Ecto neural progenitor cell (in vitro differentiated cells): ENCODE measurements at regions not wholly inside any gene's neighbourhood (a gene's known extent, or its start where the extent isn't known, plus 50 kb on each side); places are given as distances from the start of the nearest gene placed in this dataset.
"Not testable (repeated sequence)": the region's sequence is repeated elsewhere in the genome, so short reads cannot be mapped to it uniquely, and the experiment has no call there.

Experiments used
- DNase-seq: peaks from one replicate; pipeline ENCODE4 v3.0.0-alpha.2; 2018; ENCODE audit warnings: low spot score

DNA sequence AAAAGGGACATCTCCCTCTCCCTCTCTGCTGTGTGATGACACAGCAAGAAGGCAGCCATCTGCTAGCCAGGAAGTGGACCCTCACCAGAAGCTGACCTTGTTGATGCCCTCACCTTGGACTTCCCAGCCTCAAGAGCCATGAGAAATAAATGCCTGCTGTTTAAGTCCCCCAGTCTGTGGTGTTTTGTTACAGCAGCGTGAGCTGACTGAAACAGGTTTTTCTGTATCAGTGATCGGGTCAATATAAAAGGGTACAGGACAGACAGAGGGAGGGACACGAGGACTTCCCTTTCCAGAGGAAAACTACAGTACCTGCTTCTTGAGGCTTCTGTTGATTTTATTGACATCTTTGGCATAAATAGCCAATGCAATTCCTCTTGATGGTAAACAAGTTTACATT is 510.3 kb upstream of the CHAC2 start:
- no peak for DNase-seq

DNA sequence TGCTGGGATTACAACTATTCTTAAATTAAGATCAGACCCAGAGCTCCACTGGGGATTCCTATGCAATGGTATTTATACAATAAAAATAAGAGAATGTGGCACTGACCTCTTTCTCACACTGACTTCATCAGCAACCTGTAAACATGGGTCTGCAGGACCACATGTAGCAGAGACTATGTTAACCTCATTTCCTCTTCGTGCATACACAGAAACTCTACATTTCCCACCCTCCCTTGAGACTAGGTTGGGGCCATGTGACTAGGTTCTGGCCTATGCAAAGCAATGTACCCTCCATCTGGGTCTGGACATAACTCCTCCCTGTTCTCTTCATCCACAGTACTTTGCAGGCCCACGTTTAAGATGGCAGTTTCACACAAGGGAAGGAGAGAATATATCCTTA is 514.4 kb upstream of the CHAC2 start:
- no peak for DNase-seq

DNA sequence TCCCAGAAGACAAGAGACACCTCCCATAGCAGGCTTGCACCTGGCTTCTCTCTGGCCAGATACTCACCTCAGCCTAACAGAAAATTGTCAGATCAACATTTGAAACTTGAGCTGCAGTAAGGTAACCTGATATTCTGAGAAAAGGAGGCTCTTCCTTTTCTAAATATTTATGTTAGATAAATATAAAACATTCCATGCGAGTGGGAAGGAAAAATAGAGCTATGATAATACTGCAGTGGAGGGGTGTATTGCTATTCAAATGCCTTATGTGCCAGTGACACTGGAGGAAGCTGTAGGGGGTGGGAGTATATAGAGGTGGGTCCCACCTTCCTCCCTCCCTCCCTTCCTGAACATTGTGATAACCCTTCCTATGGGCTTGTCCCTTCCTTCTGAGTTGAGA is 515.5 kb upstream of the CHAC2 start:
- DNase-seq: no peak

DNA sequence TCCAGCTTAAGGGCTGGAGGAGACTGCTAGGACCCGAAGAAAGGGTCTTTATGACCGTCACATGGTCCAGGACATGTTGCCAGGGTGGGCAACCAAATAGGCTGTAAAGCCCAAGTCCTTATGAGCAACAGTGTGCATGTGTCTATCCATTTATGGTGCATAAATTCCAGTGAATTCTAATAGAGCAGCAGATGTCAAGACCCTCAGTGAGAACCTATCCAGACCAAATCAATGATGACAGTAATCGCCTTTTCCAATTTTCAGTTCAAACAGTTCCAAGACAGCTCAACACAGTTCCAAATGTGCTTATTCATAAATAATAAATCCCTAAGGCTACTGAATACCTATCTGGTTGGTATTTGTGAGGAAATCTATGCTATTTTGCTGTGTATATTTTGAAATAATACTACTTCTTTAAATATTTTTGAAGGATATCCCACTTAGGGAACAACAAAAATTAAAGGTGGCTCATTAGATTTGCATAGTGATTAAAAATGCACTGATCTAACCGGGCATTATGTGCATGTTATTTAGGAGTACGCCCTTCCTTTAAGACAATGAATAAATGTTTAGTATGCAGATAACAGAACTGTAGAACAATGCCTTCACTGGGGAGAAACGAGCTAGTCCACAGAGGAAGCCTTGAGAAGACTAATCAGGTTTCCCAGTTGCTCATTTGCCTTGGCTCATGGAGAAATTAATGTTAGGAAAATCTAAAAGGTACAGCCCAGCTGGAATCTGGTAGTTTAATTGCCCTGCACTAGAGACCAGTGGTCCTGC is 519.5 kb upstream of the CHAC2 start:
- DNase-seq: no peak

DNA sequence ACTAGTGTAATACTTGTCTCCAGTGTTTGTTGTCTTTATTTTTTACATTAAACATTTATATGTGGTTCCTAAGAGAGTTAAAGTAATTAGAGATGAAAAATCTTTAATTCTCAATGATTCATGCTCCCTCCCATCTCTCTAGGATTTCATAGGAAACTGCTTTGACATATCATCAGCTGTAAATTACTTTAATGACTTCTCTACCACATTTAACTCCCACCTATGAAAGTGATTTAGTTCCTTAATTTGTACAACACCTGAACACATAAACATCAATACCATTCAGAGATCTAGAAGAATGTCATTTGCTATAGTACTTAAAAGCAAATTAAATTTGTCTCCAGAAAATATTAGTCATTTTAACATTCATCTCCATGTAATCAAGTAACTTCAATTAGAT is 524.2 kb upstream of the CHAC2 start:
- no peak for DNase-seq

DNA sequence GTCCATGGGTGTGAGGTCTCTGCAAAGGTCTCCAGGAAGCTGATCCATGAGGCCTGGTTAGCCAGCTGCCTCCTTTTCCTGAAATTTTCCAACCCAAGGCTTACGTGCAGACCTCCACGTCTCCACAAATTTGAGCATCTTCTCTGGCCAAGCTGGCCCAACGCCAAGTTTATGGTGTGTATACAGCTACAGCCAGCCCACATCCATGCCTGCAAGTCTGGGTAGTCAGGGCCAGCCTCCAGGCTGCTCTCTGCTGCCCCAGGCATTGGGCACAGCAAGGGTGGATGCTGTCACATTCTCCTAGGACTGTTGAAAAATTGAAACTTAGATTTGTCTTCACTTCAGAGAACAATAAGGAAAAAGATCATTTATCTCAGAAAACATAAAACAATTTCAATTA is 525.5 kb upstream of the CHAC2 start:
- no peak for DNase-seq

DNA sequence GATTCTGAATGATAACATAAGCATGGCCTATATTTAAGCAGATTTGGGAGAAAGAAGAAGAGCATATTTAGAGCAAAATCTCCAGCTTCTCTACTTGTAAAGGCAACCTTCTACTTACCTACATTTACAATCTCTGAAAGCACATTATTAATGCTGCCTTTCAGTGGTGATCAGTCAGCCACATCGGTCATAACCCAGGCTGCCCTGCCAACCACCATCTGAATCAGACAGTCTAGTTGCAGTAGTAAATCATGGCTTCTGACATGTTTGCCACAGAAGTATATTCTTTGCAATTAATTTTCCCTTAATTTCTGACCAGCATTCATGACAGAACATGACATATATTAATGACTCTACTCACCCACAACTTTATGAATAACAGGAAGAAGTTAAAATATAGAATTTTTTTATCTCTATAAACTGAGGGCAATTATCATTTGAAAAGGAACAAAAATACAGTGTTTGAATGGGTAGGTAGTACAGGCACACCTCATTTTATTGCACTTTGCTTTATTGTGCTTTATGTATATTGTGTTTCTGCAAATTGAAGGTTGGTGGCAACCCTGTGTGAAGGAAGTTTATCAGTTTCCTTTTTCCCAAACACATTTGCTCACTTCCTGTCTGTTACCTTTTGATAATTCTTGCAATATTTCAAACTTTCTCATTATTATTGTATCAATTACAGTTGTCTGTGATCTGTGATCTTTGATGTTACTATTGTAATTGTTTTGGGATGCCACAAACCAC is 531.6 kb upstream of the CHAC2 start:
- no peak for DNase-seq

DNA sequence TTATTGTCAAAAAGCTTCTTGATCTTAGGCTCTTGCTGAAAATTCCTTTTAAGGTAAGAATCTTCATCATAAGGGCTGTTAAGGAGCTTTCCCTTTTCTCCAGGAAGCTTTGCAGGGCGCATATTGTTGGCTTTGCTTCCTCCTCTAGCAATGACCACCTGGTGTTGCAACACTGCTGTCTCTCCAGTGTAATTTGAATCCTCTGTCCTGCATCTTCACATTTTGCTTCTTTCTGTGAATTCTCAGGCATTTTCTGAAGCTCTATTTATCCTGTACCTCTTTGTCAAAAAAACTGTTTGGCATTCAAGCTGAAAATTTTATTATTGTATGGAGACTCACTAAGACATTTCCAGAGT is 533.1 kb upstream of the CHAC2 start:
- DNase-seq: no peak

DNA sequence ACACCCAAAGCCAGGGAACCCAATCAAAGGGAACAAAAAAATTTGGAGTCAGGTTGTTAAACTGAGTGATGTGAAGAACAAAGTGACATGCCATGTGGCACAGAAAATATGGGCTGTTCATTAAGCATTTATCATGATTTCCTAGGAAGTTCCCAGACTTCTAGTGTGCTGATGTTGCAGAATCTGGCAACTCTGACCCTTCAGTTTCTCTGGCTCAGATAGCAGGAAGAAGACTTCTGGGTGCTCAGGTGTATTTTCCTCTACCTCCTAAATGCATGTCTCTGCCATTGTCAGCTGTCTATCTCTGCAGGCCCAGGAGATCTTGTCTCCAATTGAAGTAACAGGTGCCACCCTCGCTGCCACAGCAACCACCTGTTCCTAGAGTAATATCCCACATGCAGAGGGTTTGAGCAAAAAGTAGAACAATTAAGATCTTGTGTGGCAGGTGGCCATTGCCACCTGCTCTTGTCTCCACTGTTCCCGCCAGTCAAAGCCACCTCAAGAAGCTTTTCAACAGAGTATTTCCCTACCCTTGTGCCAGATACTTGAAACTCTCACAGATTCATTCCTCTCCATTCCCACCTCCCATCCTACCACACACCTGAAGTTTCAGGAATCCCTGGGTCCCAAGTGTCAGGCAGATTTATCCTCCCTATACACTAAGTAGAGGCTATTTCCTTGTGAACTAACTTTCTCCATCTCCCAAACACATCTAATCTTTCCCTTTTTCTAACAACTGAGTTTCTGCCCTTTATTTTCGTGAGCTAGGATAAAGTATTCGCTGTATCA is 533.7 kb upstream of the CHAC2 start:
- no peak for DNase-seq

DNA sequence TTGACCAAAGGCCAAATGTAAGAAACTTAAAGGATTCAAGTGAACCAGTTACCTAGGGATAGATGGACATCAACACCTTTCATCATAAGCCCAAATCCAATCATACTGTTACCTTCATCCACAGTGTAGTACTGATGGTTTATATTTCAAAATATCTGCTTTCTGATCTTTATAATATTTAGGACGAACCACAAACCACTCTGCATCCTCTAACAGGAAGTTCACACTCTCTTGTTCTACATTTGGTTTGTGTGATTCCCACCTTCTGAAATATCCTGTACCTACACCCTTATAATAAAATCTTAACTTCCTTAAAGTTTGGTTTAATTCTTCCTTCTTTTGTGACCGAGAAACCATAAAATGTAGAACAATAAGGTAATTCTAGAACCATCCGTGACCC is 535.7 kb upstream of the CHAC2 start:
- no peak for DNase-seq

DNA sequence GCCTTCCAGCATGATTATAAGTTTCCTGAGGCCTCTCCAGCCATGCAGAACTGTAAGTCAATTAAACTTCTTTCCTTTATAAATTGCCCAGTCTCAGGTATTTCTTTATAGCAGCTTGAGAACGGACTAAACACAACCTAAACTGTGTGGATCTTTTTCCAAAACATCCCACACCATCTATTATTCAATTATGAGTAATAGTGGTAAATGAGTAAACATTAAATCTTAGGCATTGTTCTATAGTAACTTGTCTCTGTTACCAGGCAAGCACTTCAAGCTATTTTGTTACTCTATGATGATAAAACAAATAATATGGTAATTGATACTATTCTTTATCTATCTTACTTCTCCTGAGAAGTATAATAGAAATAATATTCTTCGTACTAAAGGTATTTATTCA is 536.9 kb upstream of the CHAC2 start:
- no peak for DNase-seq

DNA sequence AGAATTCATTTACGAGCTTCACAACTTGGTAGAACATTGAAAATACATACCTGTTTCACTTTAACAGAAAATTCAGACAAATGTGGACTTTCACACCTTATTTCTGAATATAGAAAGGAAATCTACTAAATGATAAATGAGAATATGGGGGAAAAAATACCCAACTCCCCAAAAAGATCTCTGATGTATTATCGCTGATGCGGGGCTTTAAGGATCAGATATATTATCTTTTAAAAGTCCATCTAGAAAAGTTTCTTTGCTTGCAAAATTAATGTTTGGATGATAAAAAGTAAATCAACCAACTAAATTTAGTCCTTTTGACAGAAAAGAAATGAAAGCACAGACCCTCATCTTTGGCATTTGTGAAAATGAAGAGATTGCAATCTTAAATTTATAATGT is 540.1 kb upstream of the CHAC2 start:
- no peak for DNase-seq

DNA sequence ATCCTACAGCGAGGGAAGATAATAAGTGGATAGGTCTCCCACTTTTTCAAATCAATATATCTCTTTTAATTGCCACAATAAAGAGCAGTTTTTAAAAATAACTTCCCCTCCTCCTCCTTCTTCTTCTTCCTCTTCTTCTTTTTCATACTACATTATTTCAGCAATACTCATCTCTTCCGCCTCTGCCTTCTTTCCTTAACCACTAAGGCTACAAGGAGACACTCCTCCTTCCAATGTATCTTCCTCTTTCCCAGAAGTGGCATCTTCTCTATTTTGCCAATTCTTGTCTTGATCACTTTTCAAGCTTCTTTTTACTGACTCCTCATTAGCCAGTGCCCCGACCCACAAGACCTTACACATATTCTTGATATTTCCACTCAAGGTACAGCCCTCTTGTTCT is 546.6 kb upstream of the CHAC2 start:
- no peak for DNase-seq

DNA sequence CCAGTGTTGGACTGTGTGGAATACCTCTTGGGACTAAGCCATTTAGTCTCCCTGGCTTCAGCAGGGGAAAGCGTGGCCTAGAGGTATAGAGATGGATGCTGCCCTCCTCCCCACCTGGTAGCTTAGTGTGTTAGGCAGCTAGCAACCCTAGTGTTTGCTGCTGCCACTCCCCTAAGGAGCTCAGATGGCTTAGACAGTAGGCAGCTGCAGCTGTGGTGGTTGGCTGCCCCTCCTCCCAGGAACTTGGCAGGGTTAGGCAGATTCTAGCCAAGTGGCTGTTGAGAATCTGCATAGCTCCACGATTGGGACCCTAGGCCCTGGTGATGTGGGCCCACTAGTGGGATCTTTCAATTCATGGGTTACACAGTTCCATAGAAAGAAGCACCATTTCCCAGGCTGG is 550.4 kb upstream of the CHAC2 start:
- DNase-seq: no peak

DNA sequence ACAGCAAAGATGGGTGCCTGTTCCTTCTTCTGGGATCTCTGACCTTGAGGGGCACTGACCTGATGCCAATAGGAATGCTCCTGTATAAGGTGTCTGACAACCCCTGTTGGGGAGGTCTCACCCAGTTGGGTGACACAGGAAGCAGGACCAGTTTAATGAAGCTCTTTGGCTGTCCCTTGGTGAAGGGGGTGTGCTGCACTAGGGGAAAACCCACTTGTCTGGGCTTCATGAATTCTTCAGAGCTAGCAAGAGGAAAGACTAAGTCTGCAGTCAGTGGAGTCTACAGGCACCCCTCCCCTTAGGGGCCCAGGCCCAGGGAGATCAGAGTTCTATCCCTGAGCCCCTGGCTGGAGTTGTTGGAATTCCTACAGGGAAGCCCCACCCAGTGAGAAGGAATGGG is 550.8 kb upstream of the CHAC2 start:
- DNase-seq: no peak

DNA sequence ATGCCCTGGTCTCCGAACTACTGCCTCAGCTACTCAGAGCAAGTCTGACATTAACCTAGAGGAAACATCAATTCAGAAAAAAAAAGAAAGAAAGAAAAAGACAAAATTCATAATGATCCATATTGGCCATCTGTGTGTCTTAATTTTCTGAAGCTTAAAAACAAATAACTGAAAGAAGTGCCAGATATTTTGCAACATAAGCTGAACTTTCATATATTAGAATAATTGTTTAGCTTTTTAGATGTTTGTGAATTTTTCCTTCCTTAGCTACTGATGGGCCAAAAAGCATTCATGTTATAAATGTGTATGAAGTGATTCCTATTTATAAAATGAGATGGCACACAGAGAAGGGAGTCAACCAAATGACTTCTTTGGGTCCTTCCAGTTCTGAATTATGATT is 555.0 kb upstream of the CHAC2 start:
- DNase-seq: no peak

DNA sequence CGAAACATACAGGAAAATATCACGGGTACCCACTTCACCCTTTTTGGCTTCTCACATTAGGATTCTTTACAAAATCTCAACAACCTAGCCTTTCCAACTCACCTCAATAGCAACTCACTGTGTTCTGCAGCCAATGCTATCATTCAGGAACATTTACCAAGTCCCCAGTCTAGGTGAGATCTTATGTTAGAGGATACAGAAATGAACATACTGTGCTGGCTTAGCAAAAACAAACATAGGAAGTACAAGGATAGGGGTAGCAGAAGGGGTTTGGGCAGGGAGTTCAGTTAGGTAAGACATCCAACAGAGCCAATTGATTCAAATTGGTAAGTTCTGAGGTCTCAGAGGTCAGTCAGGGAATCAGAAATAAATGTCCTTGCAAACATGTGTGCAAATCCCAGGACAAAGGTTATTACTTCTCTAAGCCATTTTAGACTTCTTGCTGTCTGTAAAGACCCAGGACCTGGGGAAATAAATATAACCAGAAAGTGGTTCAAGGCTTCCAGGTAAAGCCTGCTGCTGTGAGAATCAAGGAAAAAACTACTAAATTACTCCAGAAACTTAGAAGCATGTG is 556.3 kb upstream of the CHAC2 start:
- no peak for DNase-seq

DNA sequence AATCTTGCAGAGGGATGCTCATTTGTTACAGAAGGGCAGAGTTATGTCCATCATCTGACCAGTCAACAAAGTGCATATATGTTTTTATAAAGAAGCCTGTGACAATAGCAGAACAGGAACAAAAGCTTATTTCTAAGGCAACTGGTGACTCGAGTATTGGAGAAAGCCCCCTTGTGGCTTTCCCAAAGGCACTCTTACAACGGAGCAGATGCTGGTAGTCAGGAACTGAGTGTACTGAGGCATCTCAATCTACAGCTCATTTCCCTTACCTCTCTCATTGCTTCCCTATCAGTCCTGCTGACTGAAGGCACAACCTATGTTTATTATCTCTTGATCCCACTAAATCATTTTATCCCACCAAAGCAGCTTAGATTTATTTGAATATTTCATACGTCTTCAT is 557.1 kb upstream of the CHAC2 start:
- DNase-seq: no peak

DNA sequence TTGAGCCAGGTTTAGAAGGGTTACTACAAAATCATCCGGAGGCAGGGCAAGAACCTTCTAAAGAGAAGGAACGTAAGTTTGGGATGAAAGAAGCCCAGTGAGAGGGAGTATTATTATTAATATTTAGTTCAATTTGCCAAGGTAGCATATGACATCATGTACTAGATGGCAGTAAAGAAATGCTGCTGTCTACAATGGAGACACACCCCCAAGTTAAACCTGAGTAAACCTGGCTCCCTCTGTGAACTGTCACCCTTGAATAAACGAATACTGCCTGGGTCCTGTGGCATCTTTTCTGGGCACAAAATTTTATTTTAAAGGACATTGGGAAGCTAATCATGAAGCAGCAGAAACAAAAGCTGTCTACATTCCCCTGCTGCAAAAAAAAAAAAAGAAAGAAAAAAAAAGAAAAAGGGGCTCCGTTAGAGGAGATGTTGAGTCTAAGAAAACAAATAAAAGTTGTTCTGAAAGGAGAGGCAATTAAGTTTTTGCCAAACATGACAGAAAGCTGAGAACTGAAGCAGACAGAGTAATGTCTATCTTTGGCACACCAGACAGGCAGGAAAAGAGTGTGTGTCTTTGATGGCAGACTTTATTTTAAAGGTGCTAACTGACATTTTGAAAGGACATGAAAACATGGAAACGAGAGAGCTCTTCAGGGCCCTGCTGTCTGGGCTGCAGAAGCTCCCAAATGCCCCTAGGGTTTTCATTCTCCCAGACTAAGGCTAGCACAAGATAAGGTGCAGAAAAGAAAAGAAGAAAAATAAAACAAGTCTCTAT is 557.7 kb upstream of the CHAC2 start:
- no peak for DNase-seq

DNA sequence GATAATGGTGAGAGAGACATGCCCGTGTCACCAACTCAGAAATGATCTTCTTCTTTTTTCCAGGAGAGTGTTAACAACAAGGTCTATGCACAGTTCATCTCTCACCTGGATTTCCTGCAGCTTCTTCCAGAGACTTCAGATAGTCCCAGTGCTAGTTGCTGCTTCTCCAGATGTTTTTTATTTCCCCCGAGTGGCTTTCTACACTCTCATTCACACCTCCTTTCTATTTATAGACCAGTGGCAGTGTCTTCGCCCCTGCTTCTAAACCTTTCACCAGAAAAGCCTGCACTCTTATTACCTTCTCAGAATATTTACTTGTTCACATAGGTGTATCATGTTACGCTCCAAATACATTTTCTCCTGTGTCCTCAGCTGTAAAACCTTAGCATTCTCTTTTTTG is 558.8 kb upstream of the CHAC2 start:
- DNase-seq: no peak

DNA sequence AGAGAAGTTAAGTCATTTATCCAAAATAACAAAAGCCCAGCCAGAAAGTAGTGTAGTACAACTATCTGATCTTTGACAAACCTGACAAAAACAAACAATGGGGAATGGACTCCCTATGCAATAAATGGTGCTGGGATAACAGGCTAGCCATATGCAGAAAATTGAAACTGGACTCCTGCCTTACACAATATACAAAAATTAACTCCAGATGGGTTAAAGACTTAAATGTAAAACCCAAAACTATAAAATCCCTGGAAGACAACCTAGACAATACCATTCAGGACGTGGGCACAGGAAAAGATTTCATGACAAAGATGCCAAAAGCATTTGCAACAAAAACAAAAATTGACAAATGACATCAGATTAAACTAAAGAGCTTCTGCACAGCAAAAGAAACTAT is 561.4 kb upstream of the CHAC2 start:
- not testable (repeated sequence) for DNase-seq

DNA sequence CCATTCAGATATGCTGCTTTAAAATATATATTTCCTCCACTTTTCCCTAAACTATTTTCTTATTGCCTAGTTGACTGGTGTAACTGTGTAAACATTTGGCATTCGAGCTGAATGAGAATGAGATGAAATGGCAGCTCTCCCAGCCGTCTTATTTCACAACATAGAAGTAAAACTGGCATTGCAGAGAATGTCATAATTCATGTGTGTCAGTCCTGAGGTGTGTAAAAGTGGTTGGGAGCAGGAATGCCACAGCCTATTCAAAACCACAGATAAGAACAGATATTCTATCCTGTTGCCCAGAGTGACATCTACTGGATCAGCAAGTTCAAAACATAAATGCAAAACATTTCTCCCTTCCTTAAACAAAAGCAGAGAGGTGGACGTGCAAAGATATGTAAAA is 565.5 kb upstream of the CHAC2 start:
- DNase-seq: no peak
